WTC11 (cell line): ENCODE measurements at regions not wholly inside any gene's neighbourhood (a gene's known extent, or its start where the extent isn't known, plus 50 kb on each side); places are given as distances from the start of the nearest gene placed in this dataset.

Experiments used
- ATAC-seq: fragments of 200-7000 bp; cut with Tn5 transposase; 2 replicates; pipeline ENCODE4 v1.10.0; 2021; ENCODE audit warnings: mild to moderate bottlenecking, moderate library complexity
- CTCF ChIA-PET: fragments of 300-600 bp; sonication (Branson Sonifier 250); formaldehyde crosslinking; loops from one replicate; lab custom pipeline; 2021; ENCODE audit warnings: antibody characterized with exemption; lab: Charles Lee
- POLR2A ChIA-PET: fragments of 350-600 bp; sonication (Branson Sonifier 250); formaldehyde crosslinking; loops from one replicate; lab custom pipeline; 2021; ENCODE audit warnings: antibody characterized with exemption; lab: Charles Lee
- DNase-seq: peaks from one replicate; pipeline ENCODE4 v3.0.0; 2021; ENCODE audit warnings: low spot score
- H3K27ac Mint-ChIP-seq: 2 replicates; pipeline ENCODE4 v1.8.0; 2021; ENCODE audit warnings: mixed read lengths
- H3K27me3 Mint-ChIP-seq: 2 replicates; pipeline ENCODE4 v1.8.0; 2021; ENCODE audit warnings: low read depth, mild to moderate bottlenecking, moderate library complexity, mixed read lengths
- H3K36me3 Mint-ChIP-seq: 2 replicates; pipeline ENCODE4 v1.8.0; 2021; ENCODE audit warnings: mixed read lengths
- H3K4me1 Mint-ChIP-seq: 2 replicates; pipeline ENCODE4 v1.8.0; 2022; ENCODE audit warnings: mixed read lengths
- H3K4me3 Mint-ChIP-seq: 2 replicates; pipeline ENCODE4 v1.8.0; 2021; ENCODE audit warnings: mild to moderate bottlenecking, moderate library complexity, mixed read lengths
- H3K9me3 Mint-ChIP-seq: 2 replicates; pipeline ENCODE4 v1.8.0; 2021; ENCODE audit warnings: mixed read lengths
- AR ChIP-seq: fragments of 250-450 bp; sonication (Bioruptor Pico); IDR thresholded peaks from 2 replicates; pipeline ENCODE4 v1.9.0; 2021; ENCODE audit warnings: mild to moderate bottlenecking
- ARID4B ChIP-seq: sonication (generic); formaldehyde crosslinking; IDR thresholded peaks from 2 replicates; pipeline ENCODE4 v1.8.0; 2023; ENCODE audit warnings: missing genetic modification reagents, mild to moderate bottlenecking, borderline replicate concordance
- E2F1 ChIP-seq: sonication (generic); formaldehyde crosslinking; IDR thresholded peaks from 2 replicates; pipeline ENCODE4 v1.8.0; 2022; ENCODE audit warnings: mild to moderate bottlenecking, missing genetic modification reagents
- ESRRA ChIP-seq: sonication (generic); formaldehyde crosslinking; IDR thresholded peaks from 2 replicates; pipeline ENCODE4 v1.8.1; 2022; ENCODE audit warnings: mild to moderate bottlenecking, missing genetic modification reagents, borderline replicate concordance
- ETV6 ChIP-seq: sonication (generic); formaldehyde crosslinking; IDR thresholded peaks from 2 replicates; pipeline ENCODE4 v1.8.1; 2022; ENCODE audit warnings: mild to moderate bottlenecking, missing genetic modification reagents
- JAZF1 ChIP-seq: fragments of 250-450 bp; sonication (Bioruptor Pico); IDR thresholded peaks from 2 replicates; pipeline ENCODE4 v1.9.0; 2021; ENCODE audit warnings: moderate library complexity, mild to moderate bottlenecking, inconsistent platforms
- JUN ChIP-seq: sonication (generic); formaldehyde crosslinking; IDR thresholded peaks from 2 replicates; pipeline ENCODE4 v1.8.0; 2023; ENCODE audit warnings: mild to moderate bottlenecking, missing genetic modification reagents
- MAX ChIP-seq: sonication (generic); formaldehyde crosslinking; IDR thresholded peaks from 2 replicates; pipeline ENCODE4 v1.8.0; 2022; ENCODE audit warnings: mild to moderate bottlenecking, missing genetic modification reagents
- NFE2L1 ChIP-seq: sonication (generic); formaldehyde crosslinking; IDR thresholded peaks from 2 replicates; pipeline ENCODE4 v1.8.1; 2023; ENCODE audit warnings: missing genetic modification reagents
- NR1H2 ChIP-seq: sonication (generic); formaldehyde crosslinking; IDR thresholded peaks from 2 replicates; pipeline ENCODE4 v1.9.0; 2021; ENCODE audit warnings: mild to moderate bottlenecking, moderate library complexity, missing genetic modification reagents
- NR2C2 ChIP-seq: sonication (generic); formaldehyde crosslinking; IDR thresholded peaks from 2 replicates; pipeline ENCODE4 v1.8.0; 2022; ENCODE audit warnings: mild to moderate bottlenecking, missing genetic modification reagents
- PREB ChIP-seq: sonication (generic); formaldehyde crosslinking; IDR thresholded peaks from 2 replicates; pipeline ENCODE4 v1.8.1; 2022; ENCODE audit warnings: mild to moderate bottlenecking, missing genetic modification reagents, moderate library complexity, borderline replicate concordance
- PRRX2 ChIP-seq: fragments of 250-450 bp; sonication (Bioruptor Pico); IDR thresholded peaks from 2 replicates; pipeline ENCODE4 v1.8.0; 2021; ENCODE audit warnings: mild to moderate bottlenecking
- RELA ChIP-seq: sonication (generic); formaldehyde crosslinking; IDR thresholded peaks from 2 replicates; pipeline ENCODE4 v1.8.1; 2022; ENCODE audit warnings: missing genetic modification reagents, mild to moderate bottlenecking, borderline replicate concordance
- ZNF138 ChIP-seq: sonication (generic); formaldehyde crosslinking; conservative IDR thresholded peaks from 2 replicates; pipeline ENCODE4 v1.8.1; 2022; ENCODE audit warnings: mild to moderate bottlenecking, moderate library complexity, missing genetic modification reagents
- ZNF396 ChIP-seq: fragments of 250-450 bp; sonication (Bioruptor Pico); IDR thresholded peaks from 2 replicates; pipeline ENCODE4 v1.8.0; 2021; ENCODE audit warnings: mild to moderate bottlenecking, moderate library complexity, borderline replicate concordance
- ZNF532 ChIP-seq: fragments of 250-450 bp; sonication (Bioruptor Pico); IDR thresholded peaks from 2 replicates; pipeline ENCODE4 v1.9.0; 2021; ENCODE audit warnings: mild to moderate bottlenecking, borderline replicate concordance

- DNase-seq, result no peak
- peaks cover 30% of the 10 kb centered on the region for H3K4me1 Mint-ChIP-seq
- H3K27ac Mint-ChIP-seq, result no peak overlapping the region
- POLR2A ChIA-PET, result no interaction called here
- CTCF ChIA-PET, result no interaction called here
- no peaks in the 10 kb centered on the region for H3K27me3 Mint-ChIP-seq
- no peak for ATAC-seq
- H3K9me3 Mint-ChIP-seq, result no peaks in the 10 kb centered on the region
- H3K4me3 Mint-ChIP-seq, result no peak overlapping the region
- TF ChIP-seq PRRX2 (CRISPR knock-in tag), result no peak
- TF ChIP-seq NFE2L1 (CRISPR knock-in tag), result 0 out of 2 replicates have a peak, but pooled peaks have one; percentile 29
- no peaks in the 10 kb centered on the region for H3K36me3 Mint-ChIP-seq
These were observed 148.2 kb upstream of the NOCT start for GRCh38 chr4:138867404-138867803.

GRCh38 chr4:138866314-138866713 lies 149.3 kb upstream of the NOCT start:
- peaks cover 25% of the 10 kb centered on the region for H3K4me1 Mint-ChIP-seq
- POLR2A ChIA-PET, result no interaction called here
- TF ChIP-seq JUN (CRISPR knock-in tag), result no peak
- TF ChIP-seq ETV6 (CRISPR knock-in tag), result no peak
- TF ChIP-seq ZNF532 (CRISPR knock-in tag), result no peak
- TF ChIP-seq AR (CRISPR knock-in tag), result no peak
- TF ChIP-seq NR2C2 (CRISPR knock-in tag), result no peak
- TF ChIP-seq, all 79 proteins: peak for 0
- DNase-seq (no peak), ATAC-seq (no peak)
- no peaks in the 10 kb centered on the region for H3K9me3 Mint-ChIP-seq
- H3K27ac Mint-ChIP-seq, result no peak overlapping the region
- H3K27me3 Mint-ChIP-seq, result no peaks in the 10 kb centered on the region
- CTCF ChIA-PET, result no interaction called here
- no peak overlapping the region for H3K4me3 Mint-ChIP-seq
- no peaks in the 10 kb centered on the region for H3K36me3 Mint-ChIP-seq

GRCh38 chr4:138865765-138866164 lies 149.8 kb upstream of the NOCT start:
- Mint-ChIP-seq H3K4me1 (peaks cover 21% of the 10 kb centered on the region), H3K4me3 (no peak overlapping the region), H3K36me3 (no peaks in the 10 kb centered on the region), H3K27ac (no peak overlapping the region), H3K9me3 (no peaks in the 10 kb centered on the region), H3K27me3 (no peaks in the 10 kb centered on the region)
- ChIA-PET CTCF (no interaction called here), POLR2A (no interaction called here)
- ATAC-seq, result no peak
- DNase-seq, result no peak
- no peak for TF ChIP-seq PREB
- TF ChIP-seq ARID4B, result no peak
- no peak for TF ChIP-seq RELA (CRISPR knock-in tag)
- TF ChIP-seq NR1H2 (CRISPR knock-in tag), result no peak
- no peak for TF ChIP-seq MAX (CRISPR knock-in tag)
- TF ChIP-seq JAZF1 (CRISPR knock-in tag), result no peak
- no peak for TF ChIP-seq ZNF396 (CRISPR knock-in tag)
- no peak for TF ChIP-seq ESRRA (CRISPR knock-in tag)
- TF ChIP-seq ZNF138, result no peak
- TF ChIP-seq E2F1 (CRISPR knock-in tag), result no peak
